ENCODE measurements at regions not wholly inside any gene's neighbourhood (a gene's known extent, or its start where the extent isn't known, plus 50 kb on each side); places are given as distances from the start of the nearest gene placed in this dataset.

DNA sequence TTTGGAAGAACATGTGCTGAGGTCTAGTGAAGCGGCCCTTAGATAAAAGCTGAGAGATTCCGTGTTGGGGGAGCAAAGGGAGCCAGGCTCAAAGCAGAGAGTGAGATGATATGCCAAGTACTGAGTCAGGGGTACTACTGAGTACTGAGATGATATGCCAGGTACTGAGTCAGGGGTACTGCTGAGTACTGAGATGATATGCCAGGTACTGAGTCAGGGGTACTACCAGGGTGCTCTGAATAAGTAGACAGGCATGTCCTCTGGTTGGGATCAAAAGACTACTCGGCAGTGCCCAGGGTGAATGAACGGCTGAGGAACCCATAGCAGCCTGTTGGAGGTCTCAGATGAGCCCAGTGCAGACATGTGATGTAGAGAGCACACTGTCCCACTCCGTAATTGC lies 239.0 kb downstream of the SOX9 start:
- no peak for TF ChIP-seq EZH2 (optimal IDR thresholded peaks at IDR 0.05; ENCODE audit: low read depth, low read length)
- no peak for TF ChIP-seq EZH2phosphoT487 (IDR thresholded peaks at IDR 0.05; ENCODE audit: low read length)
- TF ChIP-seq CTCF (IDR thresholded peaks at IDR 0.05; ENCODE audit: low read length): no peak
- Histone ChIP-seq H3K4me2 (ENCODE audit: low read depth, low read length) (no peak overlapping the region), H3K9me2 (replicated peaks; ENCODE audit: insufficient read depth, low read length) (no peaks in the 10 kb centered on the region), H3K27ac (ENCODE audit: low read length) (no peak overlapping the region), H2AFZ (ENCODE audit: low read length) (no peak overlapping the region), H4K20me1 (ENCODE audit: insufficient read depth, low read length) (no peaks in the 10 kb centered on the region), H3K36me3 (replicated peaks; ENCODE audit: insufficient read depth, low read length) (no peaks in the 10 kb centered on the region), H3K4me3 (ENCODE audit: low read length) (no peak overlapping the region), H3K9ac (ENCODE audit: low read length) (no peak overlapping the region), H3K79me2 (ENCODE audit: low read length) (no peaks in the 10 kb centered on the region), H3K4me1 (ENCODE audit: low read length) (no peaks in the 10 kb centered on the region), H3K9me3 (replicated peaks; ENCODE audit: insufficient read depth, low read length) (no peaks in the 10 kb centered on the region), H3K27me3 (replicated peaks; ENCODE audit: insufficient read depth, low read length) (no peaks in the 10 kb centered on the region), H3F3A (ENCODE audit: insufficient read depth, low read length) (no peaks in the 10 kb centered on the region)
- DNase-seq: no peak

GRCh38 chr17:72360386-72360940 lies 239.6 kb downstream of the SOX9 start:
- Histone ChIP-seq H3K4me1 (ENCODE audit: low read length) (no peaks in the 10 kb centered on the region), H4K20me1 (ENCODE audit: insufficient read depth, low read length) (no peaks in the 10 kb centered on the region), H3K4me3 (ENCODE audit: low read length) (no peak overlapping the region), H3K27me3 (replicated peaks; ENCODE audit: insufficient read depth, low read length) (no peaks in the 10 kb centered on the region), H3K79me2 (ENCODE audit: low read length) (no peaks in the 10 kb centered on the region), H3K9ac (ENCODE audit: low read length) (no peak overlapping the region), H3F3A (ENCODE audit: insufficient read depth, low read length) (no peaks in the 10 kb centered on the region), H3K36me3 (replicated peaks; ENCODE audit: insufficient read depth, low read length) (no peaks in the 10 kb centered on the region), H3K9me2 (replicated peaks; ENCODE audit: insufficient read depth, low read length) (no peaks in the 10 kb centered on the region), H3K4me2 (ENCODE audit: low read depth, low read length) (no peak overlapping the region), H3K9me3 (replicated peaks; ENCODE audit: insufficient read depth, low read length) (no peaks in the 10 kb centered on the region), H2AFZ (ENCODE audit: low read length) (no peak overlapping the region), H3K27ac (ENCODE audit: low read length) (no peak overlapping the region)
- no peak for TF ChIP-seq CTCF (IDR thresholded peaks at IDR 0.05; ENCODE audit: low read length)
- TF ChIP-seq EZH2 (optimal IDR thresholded peaks at IDR 0.05; ENCODE audit: low read depth, low read length): no peak
- TF ChIP-seq EZH2phosphoT487 (IDR thresholded peaks at IDR 0.05; ENCODE audit: low read length): no peak
- DNase-seq: no peak

- Histone ChIP-seq H3K79me2 (ENCODE audit: low read length) (no peaks in the 10 kb centered on the region), H3F3A (ENCODE audit: insufficient read depth, low read length) (no peaks in the 10 kb centered on the region), H3K4me3 (ENCODE audit: low read length) (no peak overlapping the region), H3K9ac (ENCODE audit: low read length) (no peak overlapping the region), H3K9me3 (replicated peaks; ENCODE audit: insufficient read depth, low read length) (no peaks in the 10 kb centered on the region), H3K9me2 (replicated peaks; ENCODE audit: insufficient read depth, low read length) (no peaks in the 10 kb centered on the region), H3K4me2 (ENCODE audit: low read depth, low read length) (no peak overlapping the region), H3K36me3 (replicated peaks; ENCODE audit: insufficient read depth, low read length) (no peaks in the 10 kb centered on the region), H3K27me3 (replicated peaks; ENCODE audit: insufficient read depth, low read length) (no peaks in the 10 kb centered on the region), H3K4me1 (ENCODE audit: low read length) (no peaks in the 10 kb centered on the region), H3K27ac (ENCODE audit: low read length) (no peak overlapping the region), H2AFZ (ENCODE audit: low read length) (no peak overlapping the region), H4K20me1 (ENCODE audit: insufficient read depth, low read length) (no peaks in the 10 kb centered on the region)
- no peak for DNase-seq
- no peak for TF ChIP-seq EZH2 (optimal IDR thresholded peaks at IDR 0.05; ENCODE audit: low read depth, low read length)
- TF ChIP-seq EZH2phosphoT487 (IDR thresholded peaks at IDR 0.05; ENCODE audit: low read length): no peak
- no peak for TF ChIP-seq CTCF (IDR thresholded peaks at IDR 0.05; ENCODE audit: low read length)
Observed at GRCh38 chr17:72361892-72362291, 241.1 kb downstream of the SOX9 start.
